ENCODE measurements at regions not wholly inside any gene's neighbourhood (a gene's known extent, or its start where the extent isn't known, plus 50 kb on each side); places are given as distances from the start of the nearest gene placed in this dataset.

- DNase-seq, result no peak
Measured at GRCh38 chr11:15861256-15861655, 495.1 kb downstream of the SOX6 start.

- no peak for DNase-seq
Measured at GRCh38 chr11:15863411-15863810, 492.9 kb downstream of the SOX6 start.

GRCh38 chr11:15864026-15864805, 492.1 kb downstream of the SOX6 start:
- DNase-seq, result no peak

- no peak for DNase-seq
Measured at GRCh38 chr11:15865212-15865987, 490.9 kb downstream of the SOX6 start.

GRCh38 chr11:15867871-15868270, 488.5 kb downstream of the SOX6 start:
- DNase-seq, result no peak

- DNase-seq, result no peak
Measured at GRCh38 chr11:15870911-15871310, 485.4 kb downstream of the SOX6 start.

- no peak for DNase-seq
Measured at GRCh38 chr11:15871904-15872626, 484.3 kb downstream of the SOX6 start.

GRCh38 chr11:15873501-15873900, 482.8 kb downstream of the SOX6 start:
- DNase-seq, result no peak

GRCh38 chr11:15874704-15875103, 481.6 kb downstream of the SOX6 start:
- DNase-seq, result no peak

- no peak for DNase-seq
Measured at GRCh38 chr11:15875393-15875792, 481.0 kb downstream of the SOX6 start.

GRCh38 chr11:15875943-15876342, 480.4 kb downstream of the SOX6 start:
- DNase-seq, result no peak

GRCh38 chr11:15878756-15879155, 477.6 kb downstream of the SOX6 start:
- DNase-seq, result no peak

GRCh38 chr11:15880291-15880690, 476.1 kb downstream of the SOX6 start:
- no peak for DNase-seq

- no peak for DNase-seq
Measured at GRCh38 chr11:15882876-15883454, 473.4 kb downstream of the SOX6 start.

GRCh38 chr11:15883455-15883920, 472.9 kb downstream of the SOX6 start:
- DNase-seq, result no peak

- DNase-seq, result no peak
Measured at GRCh38 chr11:15884141-15884540, 472.2 kb downstream of the SOX6 start.

GRCh38 chr11:15884777-15885540, 471.4 kb downstream of the SOX6 start:
- no peak for DNase-seq

GRCh38 chr11:15885854-15886253, 470.5 kb downstream of the SOX6 start:
- DNase-seq, result no peak

- DNase-seq, result no peak
Measured at GRCh38 chr11:15886299-15886698, 470.0 kb downstream of the SOX6 start.

- no peak for DNase-seq
Measured at GRCh38 chr11:15886866-15887265, 469.5 kb downstream of the SOX6 start.

GRCh38 chr11:15888556-15889345, 467.6 kb downstream of the SOX6 start:
- no peak for DNase-seq

Data from activated gamma-delta T cell treated with Interleukin-2 at 50 U/mL for 16 hours (primary cell).